Ascending aorta (tissue), 2 donors: ENCODE measurements at regions not wholly inside any gene's neighbourhood (a gene's known extent, or its start where the extent isn't known, plus 50 kb on each side); places are given as distances from the start of the nearest gene placed in this dataset.

ENCODE experiments used
- DNase-seq, 2 donors: peaks; one replicate each; pipeline ENCODE4 v3.0.0-alpha.2; 2019; ENCODE audit warnings: low spot score in 2 of 2
- H3K27ac ChIP-seq, 2 donors: fragments of 200-600 bp; sonication (generic); one replicate each; pipeline ENCODE4 v1.5.1; 2016 to 2017; ENCODE audit warnings: mild to moderate bottlenecking in 1 of 2
- H3K27me3 ChIP-seq: fragments of 200-600 bp; sonication (generic); one replicate; pipeline ENCODE4 v1.5.1; 2017
- H3K36me3 ChIP-seq, 2 donors: fragments of 200-600 bp; sonication (generic); one replicate each; pipeline ENCODE4 v1.5.1; 2016
- H3K4me1 ChIP-seq, 2 donors: fragments of 200-600 bp; sonication (generic); one replicate each; pipeline ENCODE4 v1.5.1; 2016 to 2017; ENCODE audit warnings: mild to moderate bottlenecking in 1 of 2
- H3K4me3 ChIP-seq, 2 donors: fragments of 200-600 bp; sonication (generic); one replicate each; pipeline ENCODE4 v1.5.1; 2016 to 2017; ENCODE audit warnings: mild to moderate bottlenecking in 1 of 2
- H3K9me3 ChIP-seq, 2 donors: fragments of 200-600 bp; sonication (generic); one replicate each; pipeline ENCODE4 v1.5.1; 2016
- intact Hi-C: fragments of 100-400 bp; cut with DNase I; formaldehyde crosslinking; loops from one replicate; pipeline ENCODE4 v1.15.1; 2023
- TF ChIP-seq, protein P1 (sequence below), 3 experiments: fragments of 200-600 bp in 2 of 3; fragments of 450-650 bp in 1 of 3; sonication (generic) in 2 of 3; IDR thresholded peaks; one replicate each; pipeline ENCODE4 v1.5.1; 2016 to 2019; ENCODE audit warnings: antibody characterized with exemption in 3 of 3, mild to moderate bottlenecking in 1 of 3, moderate library complexity in 1 of 3

DNA sequence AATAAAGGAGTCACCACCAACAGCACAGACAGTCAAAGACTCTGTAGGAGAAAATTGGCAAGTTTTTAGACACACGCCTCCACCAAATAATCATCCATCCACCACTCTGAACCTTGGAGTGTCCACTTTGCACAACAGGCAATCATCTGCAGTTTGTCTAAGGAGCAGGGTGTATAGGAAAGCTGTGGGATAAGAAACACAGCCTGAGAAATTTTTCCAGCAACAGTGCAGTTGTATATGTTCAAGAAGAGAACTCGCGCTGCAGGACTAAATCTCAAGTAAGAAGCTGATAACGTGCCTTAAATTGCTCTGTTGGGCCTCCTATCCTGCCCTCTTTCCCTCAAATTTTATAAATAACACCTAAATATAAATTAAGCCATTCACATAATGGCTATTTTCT, 136.7 kb upstream of the PPARGC1A start:
- Histone ChIP-seq H3K9me3 (no peaks in the 10 kb centered on the region), H3K27ac (no peak overlapping the region), H3K4me3 (no peak overlapping the region), H3K36me3 (no peaks in the 10 kb centered on the region), H3K27me3 (no peaks in the 10 kb centered on the region), H3K4me1 (no peaks in the 10 kb centered on the region)
- DNase-seq: no peak
- TF ChIP-seq, protein P1, sequence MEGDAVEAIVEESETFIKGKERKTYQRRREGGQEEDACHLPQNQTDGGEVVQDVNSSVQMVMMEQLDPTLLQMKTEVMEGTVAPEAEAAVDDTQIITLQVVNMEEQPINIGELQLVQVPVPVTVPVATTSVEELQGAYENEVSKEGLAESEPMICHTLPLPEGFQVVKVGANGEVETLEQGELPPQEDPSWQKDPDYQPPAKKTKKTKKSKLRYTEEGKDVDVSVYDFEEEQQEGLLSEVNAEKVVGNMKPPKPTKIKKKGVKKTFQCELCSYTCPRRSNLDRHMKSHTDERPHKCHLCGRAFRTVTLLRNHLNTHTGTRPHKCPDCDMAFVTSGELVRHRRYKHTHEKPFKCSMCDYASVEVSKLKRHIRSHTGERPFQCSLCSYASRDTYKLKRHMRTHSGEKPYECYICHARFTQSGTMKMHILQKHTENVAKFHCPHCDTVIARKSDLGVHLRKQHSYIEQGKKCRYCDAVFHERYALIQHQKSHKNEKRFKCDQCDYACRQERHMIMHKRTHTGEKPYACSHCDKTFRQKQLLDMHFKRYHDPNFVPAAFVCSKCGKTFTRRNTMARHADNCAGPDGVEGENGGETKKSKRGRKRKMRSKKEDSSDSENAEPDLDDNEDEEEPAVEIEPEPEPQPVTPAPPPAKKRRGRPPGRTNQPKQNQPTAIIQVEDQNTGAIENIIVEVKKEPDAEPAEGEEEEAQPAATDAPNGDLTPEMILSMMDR (IDR thresholded peaks at IDR 0.05): no peak
- intact Hi-C loops: no loop called here

DNA sequence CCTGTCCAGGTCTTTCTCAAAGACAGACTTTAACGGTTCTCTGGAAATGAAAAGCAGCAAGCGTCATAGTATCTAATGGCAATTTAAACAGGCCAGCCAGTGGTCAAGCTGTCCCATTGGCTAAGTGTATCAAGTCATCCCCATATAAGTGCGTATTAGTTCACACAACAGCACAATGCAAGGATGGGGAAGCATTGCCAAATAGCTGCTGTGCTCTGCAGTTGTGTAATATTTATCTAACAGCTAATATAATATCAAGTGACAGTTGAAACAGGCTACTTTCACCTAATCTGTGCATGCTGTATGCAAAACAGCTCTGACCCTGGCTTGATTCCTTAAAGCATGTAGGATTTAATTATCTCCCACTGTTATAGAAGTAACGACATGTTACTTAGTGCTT, 134.8 kb upstream of the PPARGC1A start:
- H3K4me3 ChIP-seq: no peak overlapping the region
- H3K27ac ChIP-seq: no peak overlapping the region
- H3K4me1 ChIP-seq: no peaks in the 10 kb centered on the region
- no peaks in the 10 kb centered on the region for H3K9me3 ChIP-seq
- no peaks in the 10 kb centered on the region for H3K27me3 ChIP-seq
- DNase-seq: no peak
- TF ChIP-seq, protein P1 (IDR thresholded peaks at IDR 0.05): no peak
- no peaks in the 10 kb centered on the region for H3K36me3 ChIP-seq
- intact Hi-C loops: no loop called here

DNA sequence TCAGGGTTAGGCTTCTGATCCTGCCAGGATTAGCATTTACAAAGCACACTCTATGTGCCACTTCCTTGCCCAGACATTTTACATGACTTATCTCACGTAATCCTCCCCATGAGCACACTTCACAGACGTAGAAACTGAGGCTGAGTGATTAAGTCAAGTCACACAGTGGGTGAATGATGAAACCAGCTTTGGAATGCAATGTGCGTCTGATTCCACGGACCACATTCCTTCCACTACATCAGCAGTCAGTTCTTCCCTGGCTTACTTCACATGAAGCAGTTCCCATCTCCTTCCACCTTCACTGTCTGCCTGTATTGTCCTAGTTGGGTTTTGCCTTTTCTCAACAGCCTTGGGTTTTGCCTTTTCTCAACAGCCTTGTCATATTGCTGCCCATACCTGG, 134.3 kb upstream of the PPARGC1A start:
- no peak for DNase-seq
- Histone ChIP-seq H3K4me3 (no peak overlapping the region), H3K4me1 (no peaks in the 10 kb centered on the region), H3K27me3 (no peaks in the 10 kb centered on the region), H3K36me3 (no peaks in the 10 kb centered on the region), H3K9me3 (no peaks in the 10 kb centered on the region), H3K27ac (no peak overlapping the region)
- intact Hi-C loops: no loop called here
- TF ChIP-seq, protein P1 (IDR thresholded peaks at IDR 0.05): no peak

DNA sequence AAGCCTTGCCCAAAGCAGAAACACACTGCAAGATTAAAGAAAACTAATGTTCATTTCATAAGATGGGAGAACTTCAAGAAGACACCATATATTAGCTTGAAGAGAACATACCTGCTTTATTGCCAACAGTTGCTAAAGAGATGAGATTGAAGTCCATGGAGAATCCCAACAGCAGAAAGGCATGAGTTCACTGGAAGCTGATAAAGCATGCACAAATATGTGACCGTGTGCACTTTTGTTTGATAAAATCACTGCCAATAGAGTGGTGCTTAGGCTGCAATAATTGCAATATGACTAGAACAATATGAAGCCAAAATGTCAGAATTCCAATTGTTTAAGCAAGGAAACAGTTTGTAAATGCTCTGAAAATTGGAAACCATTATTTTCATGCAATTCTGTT, 125.9 kb upstream of the PPARGC1A start:
- no peak overlapping the region for H3K4me3 ChIP-seq
- intact Hi-C loops: no loop called here
- no peaks in the 10 kb centered on the region for H3K4me1 ChIP-seq
- no peaks in the 10 kb centered on the region for H3K9me3 ChIP-seq
- H3K27ac ChIP-seq: no peak overlapping the region
- TF ChIP-seq, protein P1 (IDR thresholded peaks at IDR 0.05): no peak
- no peak for DNase-seq
- H3K36me3 ChIP-seq: no peaks in the 10 kb centered on the region
- no peaks in the 10 kb centered on the region for H3K27me3 ChIP-seq

DNA sequence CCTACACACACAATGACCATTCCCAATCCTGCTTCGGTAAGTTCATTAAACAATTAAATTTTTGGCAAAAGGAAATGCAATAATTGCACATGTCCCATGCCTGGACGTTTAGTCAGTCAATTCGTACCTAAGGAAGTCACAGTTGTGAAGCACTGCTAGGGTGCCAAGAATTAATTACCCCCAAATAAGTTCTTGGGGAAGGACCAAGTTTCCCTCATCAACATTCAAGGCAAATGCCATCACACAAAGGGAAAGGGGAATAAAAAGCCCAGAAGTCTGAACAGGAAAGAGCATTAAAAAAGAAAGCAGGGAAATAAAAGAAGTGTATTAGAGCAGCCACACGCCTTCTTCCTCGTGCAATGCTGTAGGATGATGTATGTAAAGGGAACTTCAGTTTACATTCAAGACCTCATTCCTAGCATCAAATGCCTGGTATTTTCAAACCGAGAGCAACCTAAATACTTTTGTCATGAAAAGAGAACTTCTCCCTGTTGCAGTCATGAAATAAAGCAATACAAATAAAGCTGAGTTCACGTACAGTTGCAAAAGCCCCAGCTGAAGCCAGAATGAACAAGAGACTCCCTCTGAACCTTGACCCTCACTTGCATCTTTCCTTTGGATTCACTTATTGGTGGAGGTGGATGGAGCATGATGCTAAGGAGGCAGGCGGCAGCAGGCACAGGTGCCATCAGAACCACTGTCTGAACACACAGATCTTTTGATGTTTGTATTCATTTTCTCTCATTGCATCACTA, 124.0 kb upstream of the PPARGC1A start:
- intact Hi-C loops: no loop called here
- H3K4me1 ChIP-seq: no peaks in the 10 kb centered on the region
- H3K27me3 ChIP-seq: no peaks in the 10 kb centered on the region
- H3K36me3 ChIP-seq: no peaks in the 10 kb centered on the region
- no peak overlapping the region for H3K4me3 ChIP-seq
- H3K9me3 ChIP-seq: no peaks in the 10 kb centered on the region
- DNase-seq: no peak
- no peak overlapping the region for H3K27ac ChIP-seq
- TF ChIP-seq, protein P1 (IDR thresholded peaks at IDR 0.05): no peak

DNA sequence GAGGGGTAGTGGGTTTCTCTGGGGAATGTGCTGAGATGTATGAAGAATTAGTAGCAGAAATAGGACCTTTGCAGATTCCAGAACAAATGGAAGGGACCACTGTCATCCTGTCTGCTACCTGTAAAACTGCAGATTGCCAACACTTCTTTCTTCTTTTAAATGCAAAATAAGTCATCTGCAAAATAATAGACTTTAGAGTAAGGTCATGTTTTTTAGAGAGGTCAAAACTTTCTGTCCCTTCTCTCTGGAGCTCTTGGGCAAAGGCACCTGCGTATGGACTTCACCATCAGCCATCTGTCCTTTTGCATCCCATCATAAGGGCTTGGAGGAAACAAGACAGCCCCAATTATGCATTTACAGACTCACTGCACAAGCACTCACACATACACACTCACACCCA, 121.1 kb upstream of the PPARGC1A start:
- no peak overlapping the region for H3K27ac ChIP-seq
- no peaks in the 10 kb centered on the region for H3K4me1 ChIP-seq
- no peaks in the 10 kb centered on the region for H3K9me3 ChIP-seq
- intact Hi-C loops: no loop called here
- TF ChIP-seq, protein P1 (IDR thresholded peaks at IDR 0.05): no peak
- no peak overlapping the region for H3K4me3 ChIP-seq
- no peaks in the 10 kb centered on the region for H3K36me3 ChIP-seq
- no peak for DNase-seq
- no peaks in the 10 kb centered on the region for H3K27me3 ChIP-seq
